Type B pancreatic cell (in vitro differentiated cells): ENCODE measurements at regions not wholly inside any gene's neighbourhood (a gene's known extent, or its start where the extent isn't known, plus 50 kb on each side); places are given as distances from the start of the nearest gene placed in this dataset.

ENCODE experiments used
- DNase-seq: peaks from one replicate; pipeline ENCODE4 v3.0.0; 2021; ENCODE audit warnings: mixed read lengths; ENCODE audit not compliant: unreplicated experiment; ENCODE audit errors: extremely low spot score
- H3K27ac Mint-ChIP-seq: 2 replicates; pipeline ENCODE4 v1.8.0; 2021; ENCODE audit warnings: mild to moderate bottlenecking, mixed read lengths
- H3K27me3 Mint-ChIP-seq: 2 replicates; pipeline ENCODE4 v1.8.0; 2021; ENCODE audit warnings: mixed read lengths
- H3K36me3 Mint-ChIP-seq: 2 replicates; pipeline ENCODE4 v1.8.0; 2021; ENCODE audit warnings: mixed read lengths
- H3K4me1 Mint-ChIP-seq: one replicate; pipeline ENCODE4 v1.8.0; 2021; ENCODE audit warnings: mixed read lengths; ENCODE audit not compliant: unreplicated experiment
- H3K4me3 Mint-ChIP-seq: 2 replicates; pipeline ENCODE4 v1.8.0; 2021; ENCODE audit warnings: mild to moderate bottlenecking, mixed read lengths
- H3K9me3 Mint-ChIP-seq: 2 replicates; pipeline ENCODE4 v1.8.0; 2021; ENCODE audit warnings: mixed read lengths
- CTCF ChIP-seq: fragments of 200-600 bp; sonication (generic); conservative IDR thresholded peaks from 2 replicates; pipeline ENCODE4 v1.5.0; 2021; ENCODE audit warnings: antibody characterized with exemption, mild to moderate bottlenecking

GRCh38 chr7:91329571-91329970, 65.3 kb downstream of the FZD1 start:
- Mint-ChIP-seq H3K27ac (no peak overlapping the region), H3K4me1 (peaks cover 17% of the 10 kb centered on the region), H3K36me3 (no peaks in the 10 kb centered on the region), H3K27me3 (no peaks in the 10 kb centered on the region), H3K4me3 (no peak overlapping the region), H3K9me3 (peaks cover 8% of the 10 kb centered on the region)
- TF ChIP-seq CTCF = no peak
- no peak for DNase-seq

GRCh38 chr7:91330191-91330808, 66.1 kb downstream of the FZD1 start:
- H3K36me3 Mint-ChIP-seq = no peaks in the 10 kb centered on the region
- H3K27me3 Mint-ChIP-seq = no peaks in the 10 kb centered on the region
- H3K4me3 Mint-ChIP-seq = no peak overlapping the region
- no peak overlapping the region for H3K27ac Mint-ChIP-seq
- H3K9me3 Mint-ChIP-seq = peaks cover 8% of the 10 kb centered on the region
- H3K4me1 Mint-ChIP-seq = peaks cover 10% of the 10 kb centered on the region
- no peak for DNase-seq
- TF ChIP-seq CTCF = no peak

GRCh38 chr7:91330866-91331265, 66.6 kb downstream of the FZD1 start:
- H3K9me3 Mint-ChIP-seq = peaks cover 8% of the 10 kb centered on the region
- H3K36me3 Mint-ChIP-seq = no peaks in the 10 kb centered on the region
- H3K27me3 Mint-ChIP-seq = no peaks in the 10 kb centered on the region
- no peak for DNase-seq
- H3K4me1 Mint-ChIP-seq = peaks cover 6% of the 10 kb centered on the region
- H3K27ac Mint-ChIP-seq = no peak overlapping the region
- no peak for TF ChIP-seq CTCF
- H3K4me3 Mint-ChIP-seq = no peak overlapping the region

GRCh38 chr7:91336106-91336505, 71.9 kb downstream of the FZD1 start:
- Mint-ChIP-seq H3K9me3 (peaks cover 8% of the 10 kb centered on the region), H3K27ac (no peak overlapping the region), H3K4me3 (no peak overlapping the region), H3K27me3 (peaks cover 2% of the 10 kb centered on the region), H3K36me3 (no peaks in the 10 kb centered on the region), H3K4me1 (no peaks in the 10 kb centered on the region)
- no peak for DNase-seq
- TF ChIP-seq CTCF = no peak

- Mint-ChIP-seq H3K4me3 (no peak overlapping the region), H3K9me3 (peaks cover 5% of the 10 kb centered on the region), H3K36me3 (no peaks in the 10 kb centered on the region), H3K27me3 (peaks cover 7% of the 10 kb centered on the region), H3K27ac (no peak overlapping the region), H3K4me1 (peaks cover 12% of the 10 kb centered on the region)
- DNase-seq = no peak
- TF ChIP-seq CTCF = no peak
Observed at GRCh38 chr7:91338226-91339020, 74.2 kb downstream of the FZD1 start.
